ENCODE measurements at regions not wholly inside any gene's neighbourhood (a gene's known extent, or its start where the extent isn't known, plus 50 kb on each side); places are given as distances from the start of the nearest gene placed in this dataset.

GRCh38 chr4:188818300-188818699 lies 679.1 kb downstream of the TRIML1 start:
- H3K9me3 ChIP-seq (ENCODE audit: low read length), result 0 out of 2 replicates have a peak, but pooled peaks cover 4% of the 10 kb centered on the region
- no peaks in the 10 kb centered on the region for H3K4me1 ChIP-seq (ENCODE audit: insufficient read depth, low read length)
- H3K9me2 ChIP-seq (replicated peaks; ENCODE audit: low read length), result no peaks in the 10 kb centered on the region
- ATAC-seq (no peak), DNase-seq (no peak)
- no peaks in the 10 kb centered on the region for H3K79me2 ChIP-seq (ENCODE audit: low read length)
- no peak overlapping the region for H3K4me3 ChIP-seq (ENCODE audit: low read length)
- H4K20me1 ChIP-seq (ENCODE audit: low read length), result no peaks in the 10 kb centered on the region
- H3F3A ChIP-seq (ENCODE audit: low read length, unreplicated experiment), result no peaks in the 10 kb centered on the region
- BruUV-seq (replicated peaks), result no TSS peak
- no peak overlapping the region for H2AFZ ChIP-seq (ENCODE audit: low read length)
- no peak for TF ChIP-seq EZH2 (IDR thresholded peaks at IDR 0.05; ENCODE audit: low read length, unreplicated experiment)
- TF ChIP-seq EZH2phosphoT487 (IDR thresholded peaks at IDR 0.05; ENCODE audit: borderline replicate concordance, low read length), result no peak
- no peak for TF ChIP-seq CTCF (conservative IDR thresholded peaks at IDR 0.05; ENCODE audit: low read depth, low read length)
- ChIA-PET CTCF (no interaction called here), POLR2A (ENCODE audit: unreplicated experiment) (no interaction called here)
- H3K4me2 ChIP-seq (ENCODE audit: low read length), result no peak overlapping the region
- H3K27ac ChIP-seq (ENCODE audit: low read length), result no peak overlapping the region
- no peaks in the 10 kb centered on the region for H3K36me3 ChIP-seq (ENCODE audit: low read depth, low read length)
- no peak overlapping the region for H3K9ac ChIP-seq (ENCODE audit: low read length)
- intact Hi-C loops (cut with micrococcal nuclease), result no loop called here
- H3K27me3 ChIP-seq (ENCODE audit: low read length), result no peaks in the 10 kb centered on the region

DNA sequence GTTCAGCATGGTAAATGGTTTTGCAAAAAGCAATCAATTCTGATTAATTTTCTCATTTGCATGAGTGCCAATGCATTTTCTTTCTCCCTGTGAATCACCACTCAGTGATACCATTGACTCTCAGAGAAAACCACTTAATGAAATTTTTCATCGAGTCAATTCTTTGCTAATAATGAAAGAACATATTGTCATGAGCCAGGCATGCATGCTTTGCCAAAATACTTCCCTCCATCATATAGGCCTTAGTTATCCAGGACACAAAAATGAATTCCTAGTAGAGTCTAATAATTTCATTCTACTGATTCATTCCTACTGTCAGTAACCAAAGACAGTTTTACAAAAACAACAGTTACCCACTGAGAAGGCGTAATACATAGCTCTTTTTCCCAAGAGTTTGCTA lies 680.0 kb downstream of the TRIML1 start:
- DNase-seq (no peak), ATAC-seq (no peak)
- H3K27ac ChIP-seq (ENCODE audit: low read length), result no peak overlapping the region
- intact Hi-C loops (cut with micrococcal nuclease), result no loop called here
- no peaks in the 10 kb centered on the region for H3K36me3 ChIP-seq (ENCODE audit: low read depth, low read length)
- no peak overlapping the region for H3K4me2 ChIP-seq (ENCODE audit: low read length)
- no peak overlapping the region for H3K9ac ChIP-seq (ENCODE audit: low read length)
- H3K79me2 ChIP-seq (ENCODE audit: low read length), result no peaks in the 10 kb centered on the region
- BruUV-seq (replicated peaks), result no TSS peak
- POLR2A ChIA-PET (ENCODE audit: unreplicated experiment), result no interaction called here
- H3K4me3 ChIP-seq (ENCODE audit: low read length), result no peak overlapping the region
- H3K9me2 ChIP-seq (replicated peaks; ENCODE audit: low read length), result no peaks in the 10 kb centered on the region
- H3K4me1 ChIP-seq (ENCODE audit: insufficient read depth, low read length), result no peaks in the 10 kb centered on the region
- H3F3A ChIP-seq (ENCODE audit: low read length, unreplicated experiment), result no peaks in the 10 kb centered on the region
- no peaks in the 10 kb centered on the region for H4K20me1 ChIP-seq (ENCODE audit: low read length)
- H3K9me3 ChIP-seq (ENCODE audit: low read length), result 0 out of 2 replicates have a peak, but pooled peaks cover 2% of the 10 kb centered on the region
- H3K27me3 ChIP-seq (ENCODE audit: low read length), result no peaks in the 10 kb centered on the region
- CTCF ChIA-PET, result no interaction called here
- TF ChIP-seq CTCF (conservative IDR thresholded peaks at IDR 0.05; ENCODE audit: low read depth, low read length) (no peak), EZH2phosphoT487 (IDR thresholded peaks at IDR 0.05; ENCODE audit: borderline replicate concordance, low read length) (no peak)
- H2AFZ ChIP-seq (ENCODE audit: low read length), result no peak overlapping the region

GRCh38 chr4:188821500-188821899 lies 682.3 kb downstream of the TRIML1 start:
- POLR2A ChIA-PET (ENCODE audit: unreplicated experiment), result no interaction called here

More at GRCh38 chr4:188821500-188821899, 682.3 kb downstream of the TRIML1 start:
- DNase-seq (no peak), ATAC-seq (no peak)
- Histone ChIP-seq H3K9me3 (ENCODE audit: low read length) (no peaks in the 10 kb centered on the region), H3K27ac (ENCODE audit: low read length) (no peak overlapping the region), H3K79me2 (ENCODE audit: low read length) (no peaks in the 10 kb centered on the region), H3F3A (ENCODE audit: low read length, unreplicated experiment) (no peaks in the 10 kb centered on the region), H2AFZ (ENCODE audit: low read length) (no peak overlapping the region), H3K27me3 (ENCODE audit: low read length) (no peaks in the 10 kb centered on the region), H3K4me2 (ENCODE audit: low read length) (no peak overlapping the region), H3K9me2 (replicated peaks; ENCODE audit: low read length) (no peaks in the 10 kb centered on the region), H3K4me1 (ENCODE audit: insufficient read depth, low read length) (no peaks in the 10 kb centered on the region), H3K9ac (ENCODE audit: low read length) (no peak overlapping the region), H4K20me1 (ENCODE audit: low read length) (no peaks in the 10 kb centered on the region), H3K4me3 (ENCODE audit: low read length) (no peak overlapping the region), H3K36me3 (ENCODE audit: low read depth, low read length) (no peaks in the 10 kb centered on the region)
- intact Hi-C loops (cut with micrococcal nuclease), result no loop called here
- no TSS peak for BruUV-seq (replicated peaks)
- CTCF ChIA-PET, result interaction anchor here (0.6 kb wide), 1 partner anchor 9 kb away, joined by 3 read pairs; no protein-coding TSS in a partner anchor
- no peak for TF ChIP-seq EZH2 (IDR thresholded peaks at IDR 0.05; ENCODE audit: low read length, unreplicated experiment)
- TF ChIP-seq EZH2phosphoT487 (IDR thresholded peaks at IDR 0.05; ENCODE audit: borderline replicate concordance, low read length), result no peak
- TF ChIP-seq CTCF (conservative IDR thresholded peaks at IDR 0.05; ENCODE audit: low read depth, low read length), result no peak

All from PC-3 (cell line).